GM12878 (cell line): ENCODE measurements at regions not wholly inside any gene's neighbourhood (a gene's known extent, or its start where the extent isn't known, plus 50 kb on each side); places are given as distances from the start of the nearest gene placed in this dataset.

ENCODE experiments used
- ATAC-seq: fragments of 200-7000 bp; cut with Tn5 transposase; 3 replicates; pipeline ENCODE4 v1.9.1; 2020; ENCODE audit warnings: mild to moderate bottlenecking, moderate library complexity
- BruUV-seq: library from RNA; stranded (reverse); fragments of 400-500 nt; replicated peaks from 2 replicates; lab custom pipeline; 2021; lab: Mats Ljungman, UMichigan
- CTCF ChIA-PET: fragments of 300-600 bp; sonication (Branson Sonifier 250); formaldehyde crosslinking; extraction: SDS; loops from one replicate; lab custom pipeline; 2021; ENCODE audit warnings: inconsistent platforms; lab: Yijun Ruan, JAX
- POLR2A ChIA-PET: fragments of 350-600 bp; formaldehyde crosslinking; extraction: SDS; loops from one replicate; lab custom pipeline; 2021; ENCODE audit warnings: inconsistent platforms; lab: Charles Lee
- RAD21 ChIA-PET: fragments of 300-600 bp; sonication (Branson Sonifier 250); formaldehyde crosslinking; loops from one replicate; lab custom pipeline; 2023; ENCODE audit warnings: antibody characterized with exemption; ENCODE audit not compliant: unreplicated experiment; lab: Charles Lee
- SMC1A ChIA-PET: fragments of 300-600 bp; sonication (Branson Sonifier 250); formaldehyde crosslinking; loops from one replicate; lab custom pipeline; 2023; ENCODE audit not compliant: unreplicated experiment, uncharacterized antibody; lab: Charles Lee
- DNase-seq: peaks from one replicate; pipeline ENCODE4 v3.0.0-alpha.2; 2011; ENCODE audit warnings: low read depth, low spot score
- FAIRE-seq: peaks from 3 replicates; lab custom pipeline; 2011; peaks lifted over from hg19 to GRCh38; lab: Jason Lieb, UNC
- H2AFZ ChIP-seq: 2 replicates; pipeline ENCODE4 v1.6.0; 2011; ENCODE audit warnings: low read depth, low read length, control low read depth; ENCODE audit not compliant: control insufficient read depth
- H3K27ac ChIP-seq: 2 replicates; pipeline ENCODE4 v1.5.1; 2011; ENCODE audit warnings: control low read depth; ENCODE audit not compliant: control insufficient read depth, insufficient read depth
- H3K27me3 ChIP-seq, 2 experiments: replicated peaks in 1 of 2; 2 replicates each; pipeline versions ENCODE4 v1.6.0 to v1.6.1; 2011; ENCODE audit warnings: low read length in 1 of 2; ENCODE audit not compliant: control insufficient read depth in 2 of 2, insufficient read depth in 2 of 2
- H3K36me3 ChIP-seq, 2 experiments: 2 replicates each; pipeline ENCODE4 v1.5.1; 2011; ENCODE audit warnings: low read length in 1 of 2; ENCODE audit not compliant: control insufficient read depth in 2 of 2, insufficient read depth in 2 of 2
- H3K4me1 ChIP-seq: 2 replicates; pipeline ENCODE4 v1.6.1; 2011; ENCODE audit warnings: mild to moderate bottlenecking, low read length, moderate library complexity, mixed read lengths; ENCODE audit not compliant: control insufficient read depth, insufficient read depth
- H3K4me2 ChIP-seq: 2 replicates; pipeline ENCODE4 v1.6.0; 2011; ENCODE audit warnings: control low read depth; ENCODE audit not compliant: control insufficient read depth, insufficient read depth
- H3K4me3 ChIP-seq: fragments of 200-600 bp; sonication (generic); 2 replicates; pipeline ENCODE4 v1.5.1; 2016
- H3K79me2 ChIP-seq: 2 replicates; pipeline ENCODE4 v1.6.0; 2011; ENCODE audit warnings: low read length; ENCODE audit not compliant: control insufficient read depth, insufficient read depth
- H3K9ac ChIP-seq: 2 replicates; pipeline ENCODE4 v1.8.0; 2011; ENCODE audit warnings: low read length, control low read depth, mixed read lengths; ENCODE audit not compliant: control insufficient read depth, insufficient read depth
- H3K9me3 ChIP-seq: replicated peaks from 3 replicates; pipeline ENCODE4 v1.5.1; 2011; ENCODE audit warnings: mild to moderate bottlenecking, low read length; ENCODE audit not compliant: control insufficient read depth, insufficient read depth
- H4K20me1 ChIP-seq: 2 replicates; pipeline ENCODE4 v1.6.0; 2011; ENCODE audit not compliant: control insufficient read depth, insufficient read depth
- BACH1 ChIP-seq: fragments of 450-650 bp; IDR thresholded peaks from 2 replicates; pipeline ENCODE4 v1.6.1; 2017; ENCODE audit warnings: mild to moderate bottlenecking, borderline replicate concordance
- HDAC6 ChIP-seq: fragments of 200-600 bp; sonication (generic); IDR thresholded peaks from one replicate; pipeline ENCODE4 v1.8.0; 2017; ENCODE audit warnings: antibody characterized with exemption; ENCODE audit not compliant: unreplicated experiment
- IKZF2 ChIP-seq, 2 experiments: fragments of 450-650 bp; IDR thresholded peaks; 2 replicates each; pipeline ENCODE4 v1.6.1; 2017; ENCODE audit warnings: mild to moderate bottlenecking in 2 of 2, moderate library complexity in 2 of 2
- NFYA ChIP-seq: IDR thresholded peaks from 2 replicates; pipeline ENCODE4 v1.6.1; 2011; ENCODE audit warnings: low read depth, mild to moderate bottlenecking, low read length, improper control_type of control experiment, borderline replicate concordance
- PAX8 ChIP-seq: fragments of 450-650 bp; IDR thresholded peaks from 2 replicates; pipeline ENCODE4 v1.6.1; 2017; ENCODE audit warnings: mild to moderate bottlenecking, moderate library complexity
- POLR2AphosphoS2 ChIP-seq: IDR thresholded peaks from 2 replicates; pipeline ENCODE4 v1.6.1; 2011; ENCODE audit warnings: low read depth, mild to moderate bottlenecking, low read length, improper control_type of control experiment, moderate library complexity
- SREBF2 ChIP-seq: IDR thresholded peaks from 2 replicates; pipeline ENCODE4 v1.6.1; 2012; ENCODE audit warnings: mild to moderate bottlenecking, low read length
- TCF12 ChIP-seq: IDR thresholded peaks from 2 replicates; pipeline ENCODE4 v1.6.1; 2011; ENCODE audit warnings: low read depth, mild to moderate bottlenecking, low read length
- TCF3 ChIP-seq: IDR thresholded peaks from 2 replicates; pipeline ENCODE4 v1.6.1; 2012; ENCODE audit warnings: low read depth, mild to moderate bottlenecking, low read length, borderline replicate concordance; ENCODE audit not compliant: insufficient read depth
- WGBS: methylation state at CpG from one replicate; pipeline ENCODE4 v1.1.6; 2016; ENCODE audit warnings: low lambda C conversion rate; ENCODE audit not compliant: insufficient replicate concordance, insufficient coverage; ENCODE audit errors: missing lambda C conversion rate; 5-methylcytosine and 5-hydroxymethylcytosine counted together
- in situ Hi-C: fragments of 300-500 bp; cut with MboI; formaldehyde crosslinking; loops from 9 replicates; pipeline ENCODE4 v1.14.3; 2018; ENCODE audit warnings: mixed read lengths
- intact Hi-C: fragments of 100-400 bp; cut with micrococcal nuclease; formaldehyde crosslinking; loops from one replicate; pipeline ENCODE4 v1.14.2; 2022; ENCODE audit not compliant: unreplicated experiment
- TF ChIP-seq, protein P1 (sequence below): fragments of 450-650 bp; IDR thresholded peaks from 2 replicates; pipeline ENCODE4 v1.6.1; 2017; ENCODE audit warnings: mild to moderate bottlenecking, moderate library complexity
- TF ChIP-seq, protein P2 (sequence below): IDR thresholded peaks from 2 replicates; pipeline ENCODE4 v1.6.1; 2012; ENCODE audit warnings: low read length, inconsistent platforms
- TF ChIP-seq, protein P3 (sequence below): fragments of 450-650 bp; IDR thresholded peaks from 2 replicates; pipeline ENCODE4 v1.6.1; 2018; ENCODE audit warnings: borderline replicate concordance, mild to moderate bottlenecking; ENCODE audit not compliant: partially characterized antibody
- TF ChIP-seq, protein P4 (sequence below): IDR thresholded peaks from 2 replicates; pipeline ENCODE4 v1.6.1; 2012; ENCODE audit warnings: low read depth, low read length, improper control_type of control experiment
- TF ChIP-seq, protein P5 (sequence below): fragments of 450-650 bp; IDR thresholded peaks from 2 replicates; pipeline ENCODE4 v1.6.1; 2016; ENCODE audit warnings: mild to moderate bottlenecking

DNA sequence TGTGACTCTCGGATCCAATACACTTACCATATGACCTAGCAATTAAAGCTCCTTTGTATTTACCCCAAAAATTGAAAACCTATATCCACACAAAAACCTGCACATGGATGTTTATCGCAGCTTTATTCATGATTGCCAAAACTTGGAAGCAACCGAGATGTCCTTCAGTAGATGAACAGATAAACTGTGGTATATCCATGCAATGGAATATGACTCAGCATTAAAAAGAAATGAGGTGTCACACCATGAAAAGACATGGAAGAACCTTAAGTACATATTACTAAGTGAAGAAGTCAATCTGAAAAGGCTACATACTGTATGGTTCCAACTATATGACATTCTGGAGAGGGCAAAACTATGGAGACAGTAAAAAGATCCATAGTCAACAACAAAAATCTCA lies 82.0 kb upstream of the PHF24 start:
- Histone ChIP-seq H3K9ac (no peak overlapping the region), H3K4me3 (no peak overlapping the region), H3K79me2 (no peaks in the 10 kb centered on the region), H3K27me3 (no peaks in the 10 kb centered on the region), H3K9me3 (no peaks in the 10 kb centered on the region), H3K4me1 (no peaks in the 10 kb centered on the region), H3K4me2 (no peak overlapping the region), H4K20me1 (no peaks in the 10 kb centered on the region), H3K36me3 (no peaks in the 10 kb centered on the region), H2AFZ (no peak overlapping the region), H3K27ac (no peak overlapping the region)
- in situ Hi-C loops (no loop called here), intact Hi-C loops (no loop called here)
- ChIA-PET CTCF (no interaction called here), POLR2A (no interaction called here), RAD21 (no interaction called here), SMC1A (no interaction called here)
- ATAC-seq (no peak), DNase-seq (no peak), FAIRE-seq (no peak)
- no TSS peak for BruUV-seq
- WGBS, result 46% methylated on average over 3 of the region's 3 CpGs
- TF ChIP-seq PAX8 (no peak), IKZF2 (IDR thresholded peaks at IDR 0.05) (no peak), SREBF2 (no peak), HDAC6 (no peak), POLR2AphosphoS2 (no peak), BACH1 (no peak), NFYA (no peak), TCF12 (no peak), TCF3 (no peak)
- TF ChIP-seq, protein P1, sequence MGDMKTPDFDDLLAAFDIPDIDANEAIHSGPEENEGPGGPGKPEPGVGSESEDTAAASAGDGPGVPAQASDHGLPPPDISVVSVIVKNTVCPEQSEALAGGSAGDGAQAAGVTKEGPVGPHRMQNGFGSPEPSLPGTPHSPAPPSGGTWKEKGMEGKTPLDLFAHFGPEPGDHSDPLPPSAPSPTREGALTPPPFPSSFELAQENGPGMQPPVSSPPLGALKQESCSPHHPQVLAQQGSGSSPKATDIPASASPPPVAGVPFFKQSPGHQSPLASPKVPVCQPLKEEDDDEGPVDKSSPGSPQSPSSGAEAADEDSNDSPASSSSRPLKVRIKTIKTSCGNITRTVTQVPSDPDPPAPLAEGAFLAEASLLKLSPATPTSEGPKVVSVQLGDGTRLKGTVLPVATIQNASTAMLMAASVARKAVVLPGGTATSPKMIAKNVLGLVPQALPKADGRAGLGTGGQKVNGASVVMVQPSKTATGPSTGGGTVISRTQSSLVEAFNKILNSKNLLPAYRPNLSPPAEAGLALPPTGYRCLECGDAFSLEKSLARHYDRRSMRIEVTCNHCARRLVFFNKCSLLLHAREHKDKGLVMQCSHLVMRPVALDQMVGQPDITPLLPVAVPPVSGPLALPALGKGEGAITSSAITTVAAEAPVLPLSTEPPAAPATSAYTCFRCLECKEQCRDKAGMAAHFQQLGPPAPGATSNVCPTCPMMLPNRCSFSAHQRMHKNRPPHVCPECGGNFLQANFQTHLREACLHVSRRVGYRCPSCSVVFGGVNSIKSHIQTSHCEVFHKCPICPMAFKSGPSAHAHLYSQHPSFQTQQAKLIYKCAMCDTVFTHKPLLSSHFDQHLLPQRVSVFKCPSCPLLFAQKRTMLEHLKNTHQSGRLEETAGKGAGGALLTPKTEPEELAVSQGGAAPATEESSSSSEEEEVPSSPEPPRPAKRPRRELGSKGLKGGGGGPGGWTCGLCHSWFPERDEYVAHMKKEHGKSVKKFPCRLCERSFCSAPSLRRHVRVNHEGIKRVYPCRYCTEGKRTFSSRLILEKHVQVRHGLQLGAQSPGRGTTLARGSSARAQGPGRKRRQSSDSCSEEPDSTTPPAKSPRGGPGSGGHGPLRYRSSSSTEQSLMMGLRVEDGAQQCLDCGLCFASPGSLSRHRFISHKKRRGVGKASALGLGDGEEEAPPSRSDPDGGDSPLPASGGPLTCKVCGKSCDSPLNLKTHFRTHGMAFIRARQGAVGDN, result no peak
- TF ChIP-seq, protein P2, sequence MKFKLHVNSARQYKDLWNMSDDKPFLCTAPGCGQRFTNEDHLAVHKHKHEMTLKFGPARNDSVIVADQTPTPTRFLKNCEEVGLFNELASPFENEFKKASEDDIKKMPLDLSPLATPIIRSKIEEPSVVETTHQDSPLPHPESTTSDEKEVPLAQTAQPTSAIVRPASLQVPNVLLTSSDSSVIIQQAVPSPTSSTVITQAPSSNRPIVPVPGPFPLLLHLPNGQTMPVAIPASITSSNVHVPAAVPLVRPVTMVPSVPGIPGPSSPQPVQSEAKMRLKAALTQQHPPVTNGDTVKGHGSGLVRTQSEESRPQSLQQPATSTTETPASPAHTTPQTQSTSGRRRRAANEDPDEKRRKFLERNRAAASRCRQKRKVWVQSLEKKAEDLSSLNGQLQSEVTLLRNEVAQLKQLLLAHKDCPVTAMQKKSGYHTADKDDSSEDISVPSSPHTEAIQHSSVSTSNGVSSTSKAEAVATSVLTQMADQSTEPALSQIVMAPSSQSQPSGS, result no peak
- TF ChIP-seq, protein P3, sequence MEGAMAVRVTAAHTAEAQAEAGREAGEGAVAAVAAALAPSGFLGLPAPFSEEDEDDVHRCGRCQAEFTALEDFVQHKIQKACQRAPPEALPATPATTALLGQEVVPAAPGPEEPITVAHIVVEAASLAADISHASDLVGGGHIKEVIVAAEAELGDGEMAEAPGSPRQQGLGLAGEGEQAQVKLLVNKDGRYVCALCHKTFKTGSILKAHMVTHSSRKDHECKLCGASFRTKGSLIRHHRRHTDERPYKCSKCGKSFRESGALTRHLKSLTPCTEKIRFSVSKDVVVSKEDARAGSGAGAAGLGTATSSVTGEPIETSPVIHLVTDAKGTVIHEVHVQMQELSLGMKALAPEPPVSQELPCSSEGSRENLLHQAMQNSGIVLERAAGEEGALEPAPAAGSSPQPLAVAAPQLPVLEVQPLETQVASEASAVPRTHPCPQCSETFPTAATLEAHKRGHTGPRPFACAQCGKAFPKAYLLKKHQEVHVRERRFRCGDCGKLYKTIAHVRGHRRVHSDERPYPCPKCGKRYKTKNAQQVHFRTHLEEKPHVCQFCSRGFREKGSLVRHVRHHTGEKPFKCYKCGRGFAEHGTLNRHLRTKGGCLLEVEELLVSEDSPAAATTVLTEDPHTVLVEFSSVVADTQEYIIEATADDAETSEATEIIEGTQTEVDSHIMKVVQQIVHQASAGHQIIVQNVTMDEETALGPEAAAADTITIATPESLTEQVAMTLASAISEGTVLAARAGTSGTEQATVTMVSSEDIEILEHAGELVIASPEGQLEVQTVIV, result no peak
- TF ChIP-seq, protein P4, sequence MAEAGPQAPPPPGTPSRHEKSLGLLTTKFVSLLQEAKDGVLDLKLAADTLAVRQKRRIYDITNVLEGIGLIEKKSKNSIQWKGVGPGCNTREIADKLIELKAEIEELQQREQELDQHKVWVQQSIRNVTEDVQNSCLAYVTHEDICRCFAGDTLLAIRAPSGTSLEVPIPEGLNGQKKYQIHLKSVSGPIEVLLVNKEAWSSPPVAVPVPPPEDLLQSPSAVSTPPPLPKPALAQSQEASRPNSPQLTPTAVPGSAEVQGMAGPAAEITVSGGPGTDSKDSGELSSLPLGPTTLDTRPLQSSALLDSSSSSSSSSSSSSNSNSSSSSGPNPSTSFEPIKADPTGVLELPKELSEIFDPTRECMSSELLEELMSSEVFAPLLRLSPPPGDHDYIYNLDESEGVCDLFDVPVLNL, result no peak
- TF ChIP-seq, protein P5, sequence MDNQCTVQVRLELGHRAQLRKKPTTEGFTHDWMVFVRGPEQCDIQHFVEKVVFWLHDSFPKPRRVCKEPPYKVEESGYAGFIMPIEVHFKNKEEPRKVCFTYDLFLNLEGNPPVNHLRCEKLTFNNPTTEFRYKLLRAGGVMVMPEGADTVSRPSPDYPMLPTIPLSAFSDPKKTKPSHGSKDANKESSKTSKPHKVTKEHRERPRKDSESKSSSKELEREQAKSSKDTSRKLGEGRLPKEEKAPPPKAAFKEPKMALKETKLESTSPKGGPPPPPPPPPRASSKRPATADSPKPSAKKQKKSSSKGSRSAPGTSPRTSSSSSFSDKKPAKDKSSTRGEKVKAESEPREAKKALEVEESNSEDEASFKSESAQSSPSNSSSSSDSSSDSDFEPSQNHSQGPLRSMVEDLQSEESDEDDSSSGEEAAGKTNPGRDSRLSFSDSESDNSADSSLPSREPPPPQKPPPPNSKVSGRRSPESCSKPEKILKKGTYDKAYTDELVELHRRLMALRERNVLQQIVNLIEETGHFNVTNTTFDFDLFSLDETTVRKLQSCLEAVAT, result no peak
